GM12878 (cell line): ENCODE measurements at regions not wholly inside any gene's neighbourhood (a gene's known extent, or its start where the extent isn't known, plus 50 kb on each side); places are given as distances from the start of the nearest gene placed in this dataset.

Source experiments
- JUNB ChIP-seq: IDR thresholded peaks from 2 replicates; pipeline ENCODE4 v1.6.1; 2016; ENCODE audit warnings: antibody characterized with exemption, mild to moderate bottlenecking
- RAD21 ChIP-seq: IDR thresholded peaks from 2 replicates; pipeline ENCODE4 v1.6.1; 2011; ENCODE audit warnings: mild to moderate bottlenecking, low read depth, low read length, moderate library complexity; ENCODE audit not compliant: insufficient read depth
- RCOR1 ChIP-seq: conservative IDR thresholded peaks from 2 replicates; pipeline ENCODE4 v1.6.1; 2012; ENCODE audit warnings: low read depth, low read length, improper control_type of control experiment
- RUNX3 ChIP-seq: IDR thresholded peaks from 2 replicates; pipeline ENCODE4 v1.6.1; 2012; ENCODE audit warnings: low read length, inconsistent platforms
- TARDBP ChIP-seq: IDR thresholded peaks from 2 replicates; pipeline ENCODE4 v1.6.1; 2016; ENCODE audit warnings: borderline replicate concordance
- ZNF622 ChIP-seq: fragments of 450-650 bp; IDR thresholded peaks from 2 replicates; pipeline ENCODE4 v1.6.1; 2017; ENCODE audit warnings: mild to moderate bottlenecking, inconsistent platforms
- TF ChIP-seq, protein P1 (sequence below), 3 experiments: IDR thresholded peaks in 2 of 3; conservative IDR thresholded peaks in 1 of 3; 2 replicates each; pipeline ENCODE4 v1.5.1; 2011; ENCODE audit warnings: low read depth in 3 of 3, low read length in 3 of 3, mild to moderate bottlenecking in 3 of 3, control low read depth in 2 of 3, moderate library complexity in 2 of 3, inconsistent platforms in 1 of 3, mixed read lengths in 1 of 3; ENCODE audit not compliant: control insufficient read depth in 2 of 3, insufficient read depth in 1 of 3; ENCODE audit errors: extremely low read depth in 1 of 3
- TF ChIP-seq, protein P2 (sequence below): IDR thresholded peaks from 2 replicates; pipeline ENCODE4 v1.6.1; 2012; ENCODE audit warnings: mild to moderate bottlenecking, low read depth, low read length

DNA sequence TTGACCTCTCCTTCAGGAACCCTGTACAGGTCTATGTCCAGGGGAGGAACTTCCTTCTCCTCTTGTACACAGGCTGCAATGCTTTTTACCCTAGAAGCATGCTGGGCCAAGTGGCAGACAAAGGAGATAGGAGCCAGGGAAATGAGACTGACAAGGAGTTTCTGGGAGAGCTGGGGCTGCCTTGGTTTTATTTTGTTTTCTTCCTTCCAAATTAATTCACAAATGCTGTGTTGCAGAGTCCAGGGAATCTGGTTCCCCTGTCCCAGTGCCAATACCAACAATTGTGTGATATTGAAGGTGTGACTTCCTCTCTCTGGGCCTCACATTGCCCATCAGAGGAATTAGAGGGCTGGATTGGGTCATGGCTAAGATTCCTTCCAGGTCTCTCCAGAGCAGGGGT is 224.8 kb upstream of the PPP2R3A start:
- TF ChIP-seq RCOR1 (no peak), TARDBP (no peak), JUNB (no peak), ZNF622 (no peak), RAD21 (no peak), RUNX3 (no peak)
- TF ChIP-seq, protein P1, sequence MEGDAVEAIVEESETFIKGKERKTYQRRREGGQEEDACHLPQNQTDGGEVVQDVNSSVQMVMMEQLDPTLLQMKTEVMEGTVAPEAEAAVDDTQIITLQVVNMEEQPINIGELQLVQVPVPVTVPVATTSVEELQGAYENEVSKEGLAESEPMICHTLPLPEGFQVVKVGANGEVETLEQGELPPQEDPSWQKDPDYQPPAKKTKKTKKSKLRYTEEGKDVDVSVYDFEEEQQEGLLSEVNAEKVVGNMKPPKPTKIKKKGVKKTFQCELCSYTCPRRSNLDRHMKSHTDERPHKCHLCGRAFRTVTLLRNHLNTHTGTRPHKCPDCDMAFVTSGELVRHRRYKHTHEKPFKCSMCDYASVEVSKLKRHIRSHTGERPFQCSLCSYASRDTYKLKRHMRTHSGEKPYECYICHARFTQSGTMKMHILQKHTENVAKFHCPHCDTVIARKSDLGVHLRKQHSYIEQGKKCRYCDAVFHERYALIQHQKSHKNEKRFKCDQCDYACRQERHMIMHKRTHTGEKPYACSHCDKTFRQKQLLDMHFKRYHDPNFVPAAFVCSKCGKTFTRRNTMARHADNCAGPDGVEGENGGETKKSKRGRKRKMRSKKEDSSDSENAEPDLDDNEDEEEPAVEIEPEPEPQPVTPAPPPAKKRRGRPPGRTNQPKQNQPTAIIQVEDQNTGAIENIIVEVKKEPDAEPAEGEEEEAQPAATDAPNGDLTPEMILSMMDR (IDR thresholded peaks at IDR 0.05 in 2 of 3, conservative IDR thresholded peaks at IDR 0.05 in 1 of 3; ENCODE audit: control insufficient read depth in 2 of 3, extremely low read depth in 1 of 3, insufficient read depth in 1 of 3, low read depth in 3 of 3, low read length in 3 of 3): no peak
- TF ChIP-seq, protein P2, sequence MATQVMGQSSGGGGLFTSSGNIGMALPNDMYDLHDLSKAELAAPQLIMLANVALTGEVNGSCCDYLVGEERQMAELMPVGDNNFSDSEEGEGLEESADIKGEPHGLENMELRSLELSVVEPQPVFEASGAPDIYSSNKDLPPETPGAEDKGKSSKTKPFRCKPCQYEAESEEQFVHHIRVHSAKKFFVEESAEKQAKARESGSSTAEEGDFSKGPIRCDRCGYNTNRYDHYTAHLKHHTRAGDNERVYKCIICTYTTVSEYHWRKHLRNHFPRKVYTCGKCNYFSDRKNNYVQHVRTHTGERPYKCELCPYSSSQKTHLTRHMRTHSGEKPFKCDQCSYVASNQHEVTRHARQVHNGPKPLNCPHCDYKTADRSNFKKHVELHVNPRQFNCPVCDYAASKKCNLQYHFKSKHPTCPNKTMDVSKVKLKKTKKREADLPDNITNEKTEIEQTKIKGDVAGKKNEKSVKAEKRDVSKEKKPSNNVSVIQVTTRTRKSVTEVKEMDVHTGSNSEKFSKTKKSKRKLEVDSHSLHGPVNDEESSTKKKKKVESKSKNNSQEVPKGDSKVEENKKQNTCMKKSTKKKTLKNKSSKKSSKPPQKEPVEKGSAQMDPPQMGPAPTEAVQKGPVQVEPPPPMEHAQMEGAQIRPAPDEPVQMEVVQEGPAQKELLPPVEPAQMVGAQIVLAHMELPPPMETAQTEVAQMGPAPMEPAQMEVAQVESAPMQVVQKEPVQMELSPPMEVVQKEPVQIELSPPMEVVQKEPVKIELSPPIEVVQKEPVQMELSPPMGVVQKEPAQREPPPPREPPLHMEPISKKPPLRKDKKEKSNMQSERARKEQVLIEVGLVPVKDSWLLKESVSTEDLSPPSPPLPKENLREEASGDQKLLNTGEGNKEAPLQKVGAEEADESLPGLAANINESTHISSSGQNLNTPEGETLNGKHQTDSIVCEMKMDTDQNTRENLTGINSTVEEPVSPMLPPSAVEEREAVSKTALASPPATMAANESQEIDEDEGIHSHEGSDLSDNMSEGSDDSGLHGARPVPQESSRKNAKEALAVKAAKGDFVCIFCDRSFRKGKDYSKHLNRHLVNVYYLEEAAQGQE: no peak
